Osteocyte (in vitro differentiated cells): ENCODE measurements at regions not wholly inside any gene's neighbourhood (a gene's known extent, or its start where the extent isn't known, plus 50 kb on each side); places are given as distances from the start of the nearest gene placed in this dataset.

Experiments
- DNase-seq: peaks from one replicate; pipeline ENCODE4 v3.0.0; 2021; ENCODE audit warnings: mixed read lengths; ENCODE audit not compliant: unreplicated experiment; ENCODE audit errors: extremely low spot score
- H3K27ac Mint-ChIP-seq: one replicate; pipeline ENCODE4 v1.8.0; 2021; ENCODE audit warnings: mild to moderate bottlenecking, mixed read lengths; ENCODE audit not compliant: unreplicated experiment
- H3K27me3 Mint-ChIP-seq: one replicate; pipeline ENCODE4 v1.8.0; 2021; ENCODE audit warnings: mixed read lengths; ENCODE audit not compliant: unreplicated experiment
- H3K36me3 Mint-ChIP-seq: one replicate; pipeline ENCODE4 v1.8.0; 2021; ENCODE audit warnings: mixed read lengths; ENCODE audit not compliant: unreplicated experiment
- H3K4me1 Mint-ChIP-seq: one replicate; pipeline ENCODE4 v1.8.0; 2021; ENCODE audit warnings: mixed read lengths; ENCODE audit not compliant: unreplicated experiment
- H3K4me3 Mint-ChIP-seq: one replicate; pipeline ENCODE4 v1.8.0; 2021; ENCODE audit warnings: mild to moderate bottlenecking, moderate library complexity, mixed read lengths; ENCODE audit not compliant: unreplicated experiment
- H3K9me3 Mint-ChIP-seq: one replicate; pipeline ENCODE4 v1.8.0; 2021; ENCODE audit warnings: mixed read lengths; ENCODE audit not compliant: unreplicated experiment
- TF ChIP-seq, protein P1 (sequence below): fragments of 200-600 bp; sonication (generic); IDR thresholded peaks from 2 replicates; pipeline ENCODE4 v1.5.0; 2021; ENCODE audit warnings: antibody characterized with exemption, mild to moderate bottlenecking, moderate library complexity

DNA sequence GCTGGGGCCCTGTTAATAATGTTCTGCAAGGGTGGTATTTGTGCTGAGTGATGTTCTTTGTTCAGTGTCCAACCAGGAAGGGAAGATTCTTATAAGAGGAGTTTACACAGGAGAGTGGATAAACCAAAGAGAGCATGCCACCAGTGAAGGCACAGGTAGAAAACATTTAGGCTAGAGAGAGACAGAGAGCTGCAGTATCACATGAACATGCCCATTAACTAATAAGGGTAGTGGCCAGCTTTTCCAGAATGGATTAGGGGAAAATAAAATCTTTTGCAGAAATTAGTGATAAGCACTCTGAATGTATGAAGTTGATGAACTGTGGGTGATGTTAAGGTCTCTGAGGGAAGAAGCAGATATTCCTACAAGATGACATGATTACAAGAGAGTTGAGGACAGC lies 54.1 kb upstream of the PRLR start:
- Mint-ChIP-seq H3K4me1 (no peaks in the 10 kb centered on the region), H3K27me3 (no peaks in the 10 kb centered on the region), H3K9me3 (no peaks in the 10 kb centered on the region), H3K36me3 (no peaks in the 10 kb centered on the region), H3K27ac (no peak overlapping the region), H3K4me3 (no peak overlapping the region)
- TF ChIP-seq, protein P1, sequence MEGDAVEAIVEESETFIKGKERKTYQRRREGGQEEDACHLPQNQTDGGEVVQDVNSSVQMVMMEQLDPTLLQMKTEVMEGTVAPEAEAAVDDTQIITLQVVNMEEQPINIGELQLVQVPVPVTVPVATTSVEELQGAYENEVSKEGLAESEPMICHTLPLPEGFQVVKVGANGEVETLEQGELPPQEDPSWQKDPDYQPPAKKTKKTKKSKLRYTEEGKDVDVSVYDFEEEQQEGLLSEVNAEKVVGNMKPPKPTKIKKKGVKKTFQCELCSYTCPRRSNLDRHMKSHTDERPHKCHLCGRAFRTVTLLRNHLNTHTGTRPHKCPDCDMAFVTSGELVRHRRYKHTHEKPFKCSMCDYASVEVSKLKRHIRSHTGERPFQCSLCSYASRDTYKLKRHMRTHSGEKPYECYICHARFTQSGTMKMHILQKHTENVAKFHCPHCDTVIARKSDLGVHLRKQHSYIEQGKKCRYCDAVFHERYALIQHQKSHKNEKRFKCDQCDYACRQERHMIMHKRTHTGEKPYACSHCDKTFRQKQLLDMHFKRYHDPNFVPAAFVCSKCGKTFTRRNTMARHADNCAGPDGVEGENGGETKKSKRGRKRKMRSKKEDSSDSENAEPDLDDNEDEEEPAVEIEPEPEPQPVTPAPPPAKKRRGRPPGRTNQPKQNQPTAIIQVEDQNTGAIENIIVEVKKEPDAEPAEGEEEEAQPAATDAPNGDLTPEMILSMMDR: no peak
- no peak for DNase-seq

DNA sequence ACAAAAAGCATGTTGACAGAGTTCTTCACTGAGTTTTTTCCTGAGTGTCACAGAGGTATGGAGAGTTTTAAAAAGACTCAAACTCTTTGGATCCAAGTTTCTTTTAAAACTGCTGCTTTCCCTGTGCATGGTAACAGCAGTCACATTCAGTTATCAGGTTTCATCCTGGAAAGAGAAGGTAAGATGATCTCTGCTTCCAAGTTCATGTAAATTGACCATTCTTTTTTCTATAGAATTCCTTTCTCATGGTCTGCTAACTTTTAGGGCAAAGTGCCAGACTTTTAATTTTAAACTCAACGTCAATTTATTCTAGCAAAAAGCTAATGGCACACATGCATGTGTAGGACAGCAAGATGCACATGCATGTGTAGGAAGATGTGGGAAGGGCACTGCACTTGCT lies 52.5 kb upstream of the PRLR start:
- H3K27ac Mint-ChIP-seq: no peak overlapping the region
- no peaks in the 10 kb centered on the region for H3K36me3 Mint-ChIP-seq
- DNase-seq: no peak
- no peak overlapping the region for H3K4me3 Mint-ChIP-seq
- peaks cover 10% of the 10 kb centered on the region for H3K9me3 Mint-ChIP-seq
- H3K4me1 Mint-ChIP-seq: no peaks in the 10 kb centered on the region
- TF ChIP-seq, protein P1: no peak
- no peaks in the 10 kb centered on the region for H3K27me3 Mint-ChIP-seq

DNA sequence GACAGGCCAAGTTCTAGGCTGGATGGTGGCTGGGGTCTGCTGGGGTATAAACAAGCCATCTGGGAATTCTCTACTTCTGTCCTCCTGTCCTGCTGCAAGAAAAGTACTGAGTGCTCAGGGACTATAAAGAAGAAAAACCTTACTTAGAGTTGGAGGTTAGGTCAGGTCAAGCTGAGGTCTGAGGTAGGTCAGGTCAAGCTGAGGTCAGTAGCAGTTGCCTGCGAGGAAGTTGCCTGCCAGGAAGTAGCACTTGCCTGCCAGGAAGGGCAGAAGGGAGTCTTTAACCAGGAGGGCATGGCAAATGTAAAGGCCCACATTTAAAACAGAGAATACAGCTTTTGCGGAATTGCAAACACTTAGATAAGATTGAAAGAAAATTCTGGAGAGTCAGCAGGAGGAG lies 51.3 kb upstream of the PRLR start:
- Mint-ChIP-seq H3K9me3 (peaks cover 13% of the 10 kb centered on the region), H3K4me1 (no peaks in the 10 kb centered on the region), H3K4me3 (no peak overlapping the region), H3K27me3 (no peaks in the 10 kb centered on the region), H3K27ac (no peak overlapping the region), H3K36me3 (no peaks in the 10 kb centered on the region)
- TF ChIP-seq, protein P1: no peak
- DNase-seq: no peak
